ENCODE measurements at regions not wholly inside any gene's neighbourhood (a gene's known extent, or its start where the extent isn't known, plus 50 kb on each side); places are given as distances from the start of the nearest gene placed in this dataset.

DNA sequence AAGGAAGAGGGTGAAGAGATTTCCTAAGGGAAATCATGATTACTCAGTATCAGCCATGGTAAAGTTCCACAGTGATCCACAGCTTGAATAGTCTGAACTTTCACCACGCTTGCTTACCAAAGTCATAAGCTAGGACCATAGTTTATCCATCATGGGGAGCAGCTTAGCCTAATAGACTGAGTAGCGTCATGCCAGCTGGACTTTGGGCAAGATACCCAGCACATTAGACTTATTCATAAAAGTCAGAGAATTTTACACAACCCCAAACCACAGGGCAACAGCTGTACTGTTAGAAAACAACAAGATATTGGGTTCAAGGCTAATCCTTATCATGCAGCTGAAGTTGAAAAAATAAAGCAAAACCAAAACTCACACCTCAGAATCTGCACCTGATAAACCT, 491.0 kb downstream of the XPNPEP1 start (continued):
- TF ChIP-seq, protein P1, sequence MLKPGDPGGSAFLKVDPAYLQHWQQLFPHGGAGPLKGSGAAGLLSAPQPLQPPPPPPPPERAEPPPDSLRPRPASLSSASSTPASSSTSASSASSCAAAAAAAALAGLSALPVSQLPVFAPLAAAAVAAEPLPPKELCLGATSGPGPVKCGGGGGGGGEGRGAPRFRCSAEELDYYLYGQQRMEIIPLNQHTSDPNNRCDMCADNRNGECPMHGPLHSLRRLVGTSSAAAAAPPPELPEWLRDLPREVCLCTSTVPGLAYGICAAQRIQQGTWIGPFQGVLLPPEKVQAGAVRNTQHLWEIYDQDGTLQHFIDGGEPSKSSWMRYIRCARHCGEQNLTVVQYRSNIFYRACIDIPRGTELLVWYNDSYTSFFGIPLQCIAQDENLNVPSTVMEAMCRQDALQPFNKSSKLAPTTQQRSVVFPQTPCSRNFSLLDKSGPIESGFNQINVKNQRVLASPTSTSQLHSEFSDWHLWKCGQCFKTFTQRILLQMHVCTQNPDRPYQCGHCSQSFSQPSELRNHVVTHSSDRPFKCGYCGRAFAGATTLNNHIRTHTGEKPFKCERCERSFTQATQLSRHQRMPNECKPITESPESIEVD (tag by site-specific recombination; IDR thresholded peaks at IDR 0.05), result no peak
- no peak for TF ChIP-seq ZNF660 (tag by site-specific recombination; IDR thresholded peaks at IDR 0.05)

- H3K27ac ChIP-seq (ENCODE audit: extremely low read depth, low read depth, low read length), result no peak overlapping the region
- ChIA-PET POLR2A (no interaction called here), CTCF (no interaction called here)
- H3K4me1 ChIP-seq (ENCODE audit: control insufficient read depth, insufficient read depth, low read length), result no peaks in the 10 kb centered on the region
- no peak for TF ChIP-seq ZNF404 (tag by site-specific recombination; IDR thresholded peaks at IDR 0.05)
- H3K9me3 ChIP-seq (ENCODE audit: control insufficient read depth, insufficient read depth, low read depth, low read length), result no peaks in the 10 kb centered on the region
- no peak overlapping the region for H3K4me3 ChIP-seq (ENCODE audit: low read depth, low read length)
- H3K36me3 ChIP-seq (ENCODE audit: control insufficient read depth in 2 of 2, insufficient read depth in 1 of 2, low read length in 2 of 2), result no peaks in the 10 kb centered on the region
Observed at GRCh38 chr10:109430799-109431198, 492.5 kb downstream of the XPNPEP1 start.

DNA sequence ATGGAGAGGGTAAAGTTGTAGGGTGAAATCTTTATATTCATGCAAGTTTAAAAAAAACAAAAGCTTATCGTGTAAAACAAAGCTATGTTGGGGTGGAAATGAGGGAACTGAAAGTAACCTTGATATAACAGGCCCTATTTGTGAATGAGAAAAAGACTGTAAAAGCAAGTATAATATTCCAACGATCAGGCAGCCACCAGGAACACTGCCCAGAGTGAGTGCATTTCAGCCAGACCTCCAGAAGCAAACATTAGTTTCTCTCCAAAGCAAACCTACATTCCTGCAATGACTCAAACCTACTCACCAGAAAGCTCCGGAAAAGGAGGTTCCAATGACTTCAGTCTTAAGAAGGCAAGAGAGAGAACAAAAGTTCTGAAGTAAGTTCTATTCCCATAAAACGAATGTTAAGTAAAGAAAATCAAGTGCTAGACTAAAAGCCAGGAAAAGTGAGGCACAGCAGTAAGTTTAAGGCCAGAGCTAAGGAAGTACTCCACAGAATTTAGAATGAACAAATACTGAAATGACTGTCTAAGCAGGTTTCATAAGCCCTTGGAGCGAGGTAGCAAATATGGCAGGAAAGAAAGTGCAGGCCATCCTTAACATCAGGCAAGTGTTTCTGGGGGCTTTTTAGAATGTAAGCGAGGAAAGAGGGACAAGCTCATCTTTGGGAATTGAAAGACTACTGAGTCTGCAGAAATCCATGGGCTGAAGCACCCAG, 493.1 kb downstream of the XPNPEP1 start:
- Histone ChIP-seq H3K4me1 (ENCODE audit: control insufficient read depth, insufficient read depth, low read length) (no peaks in the 10 kb centered on the region), H3K9me3 (ENCODE audit: control insufficient read depth, insufficient read depth, low read depth, low read length) (no peaks in the 10 kb centered on the region), H3K27ac (ENCODE audit: extremely low read depth, low read depth, low read length) (no peak overlapping the region), H3K4me3 (ENCODE audit: low read depth, low read length) (no peak overlapping the region), H3K36me3 (ENCODE audit: control insufficient read depth in 2 of 2, insufficient read depth in 1 of 2, low read length in 2 of 2) (no peaks in the 10 kb centered on the region)
- ChIA-PET POLR2A (no interaction called here), CTCF (no interaction called here)
- TF ChIP-seq ZNF585B (tag by site-specific recombination; IDR thresholded peaks at IDR 0.05), result no peak
- TF ChIP-seq PRDM1 (tag by site-specific recombination; IDR thresholded peaks at IDR 0.05), result no peak
- TF ChIP-seq BCL11B (tag by site-specific recombination; IDR thresholded peaks at IDR 0.05; ENCODE audit: low read depth), result no peak
- no peak for TF ChIP-seq ZNF521 (tag by site-specific recombination; IDR thresholded peaks at IDR 0.05)
- no peak for TF ChIP-seq ZNF544 (tag by site-specific recombination; IDR thresholded peaks at IDR 0.05)
- no peak for TF ChIP-seq SP2 (tag by site-specific recombination; IDR thresholded peaks at IDR 0.05)

DNA sequence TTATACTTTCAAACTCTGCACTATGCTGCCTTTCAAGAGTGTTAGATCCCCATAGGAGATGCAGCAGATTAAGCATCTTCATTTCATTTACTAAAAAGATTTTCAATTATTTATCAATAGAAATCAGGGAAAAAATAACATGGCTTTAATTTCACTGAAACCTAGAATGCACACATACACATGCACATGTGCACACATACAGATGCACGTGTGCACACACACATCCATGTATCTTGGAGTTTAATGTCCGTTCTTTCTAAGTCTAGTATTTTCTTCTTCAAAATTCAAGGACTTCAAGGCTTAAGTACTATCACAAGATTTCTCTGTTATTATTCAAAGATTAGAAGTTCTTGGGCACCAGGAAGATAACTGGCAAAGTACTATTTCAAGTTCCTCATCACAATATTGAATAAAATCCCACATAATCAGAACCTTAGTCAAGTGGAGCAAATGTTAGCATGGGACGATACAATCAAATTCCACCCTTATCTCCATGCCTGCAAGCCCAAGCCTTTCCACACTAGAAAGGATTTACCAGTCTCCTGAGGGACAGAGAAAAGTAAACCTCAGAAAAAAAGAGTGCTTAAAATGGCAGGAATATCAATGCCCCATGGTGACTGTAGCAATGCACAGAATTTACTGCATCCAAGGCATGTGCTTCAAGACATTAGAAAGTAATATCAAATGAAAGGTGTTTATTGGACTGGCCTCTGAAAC, 494.4 kb downstream of the XPNPEP1 start:
- CTCF ChIA-PET, result no interaction called here
- no peak for TF ChIP-seq ZNF510 (tag by site-specific recombination; IDR thresholded peaks at IDR 0.05; ENCODE audit: insufficient replicate concordance)
- TF ChIP-seq, protein P2, sequence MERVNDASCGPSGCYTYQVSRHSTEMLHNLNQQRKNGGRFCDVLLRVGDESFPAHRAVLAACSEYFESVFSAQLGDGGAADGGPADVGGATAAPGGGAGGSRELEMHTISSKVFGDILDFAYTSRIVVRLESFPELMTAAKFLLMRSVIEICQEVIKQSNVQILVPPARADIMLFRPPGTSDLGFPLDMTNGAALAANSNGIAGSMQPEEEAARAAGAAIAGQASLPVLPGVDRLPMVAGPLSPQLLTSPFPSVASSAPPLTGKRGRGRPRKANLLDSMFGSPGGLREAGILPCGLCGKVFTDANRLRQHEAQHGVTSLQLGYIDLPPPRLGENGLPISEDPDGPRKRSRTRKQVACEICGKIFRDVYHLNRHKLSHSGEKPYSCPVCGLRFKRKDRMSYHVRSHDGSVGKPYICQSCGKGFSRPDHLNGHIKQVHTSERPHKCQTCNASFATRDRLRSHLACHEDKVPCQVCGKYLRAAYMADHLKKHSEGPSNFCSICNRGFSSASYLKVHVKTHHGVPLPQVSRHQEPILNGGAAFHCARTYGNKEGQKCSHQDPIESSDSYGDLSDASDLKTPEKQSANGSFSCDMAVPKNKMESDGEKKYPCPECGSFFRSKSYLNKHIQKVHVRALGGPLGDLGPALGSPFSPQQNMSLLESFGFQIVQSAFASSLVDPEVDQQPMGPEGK (tag by site-specific recombination; IDR thresholded peaks at IDR 0.05), result no peak
- no peak for TF ChIP-seq ZNF529 (tag by site-specific recombination; IDR thresholded peaks at IDR 0.05; ENCODE audit: insufficient replicate concordance)
- no peak for TF ChIP-seq ZBTB7A (tag by site-specific recombination; IDR thresholded peaks at IDR 0.05; ENCODE audit: low read depth)
- TF ChIP-seq KLF1 (tag by site-specific recombination; IDR thresholded peaks at IDR 0.05), result no peak
- H3K27ac ChIP-seq (ENCODE audit: extremely low read depth, low read depth, low read length), result no peak overlapping the region

More for the DNA sequence above, 494.4 kb downstream of the XPNPEP1 start:
- POLR2A ChIA-PET, result no interaction called here
- H3K36me3 ChIP-seq (ENCODE audit: control insufficient read depth in 2 of 2, insufficient read depth in 1 of 2, low read length in 2 of 2), result no peaks in the 10 kb centered on the region
- no peaks in the 10 kb centered on the region for H3K9me3 ChIP-seq (ENCODE audit: control insufficient read depth, insufficient read depth, low read depth, low read length)
- H3K4me1 ChIP-seq (ENCODE audit: control insufficient read depth, insufficient read depth, low read length), result no peaks in the 10 kb centered on the region
- no peak overlapping the region for H3K4me3 ChIP-seq (ENCODE audit: low read depth, low read length)
